OCI-LY3 (cell line): ENCODE measurements at regions not wholly inside any gene's neighbourhood (a gene's known extent, or its start where the extent isn't known, plus 50 kb on each side); places are given as distances from the start of the nearest gene placed in this dataset.

ENCODE experiments used
- H2AFZ ChIP-seq: fragments of 200-600, 300-600 bp; shearing (Covaris generic); 2 replicates; pipeline ENCODE4 v1.6.0; 2014; ENCODE audit warnings: antibody characterized with exemption, low read depth, low read length
- H3K27ac ChIP-seq: fragments of 200-600, 300-600 bp; sonication (generic); 2 replicates; pipeline ENCODE4 v1.5.1; 2014; ENCODE audit warnings: mild to moderate bottlenecking, low read length, moderate library complexity, mixed read lengths
- H3K27me3 ChIP-seq: fragments of 200-600, 300-600 bp; sonication (generic); 2 replicates; pipeline ENCODE4 v1.6.1; 2014; ENCODE audit warnings: low read depth, low read length, mixed read lengths
- H3K36me3 ChIP-seq: fragments of 200-600, 300-600 bp; sonication (generic); replicated peaks from 2 replicates; pipeline ENCODE3; 2014; ENCODE audit warnings: low read depth, low read length, mixed read lengths
- H3K4me1 ChIP-seq: fragments of 300-600, 200-600 bp; sonication (generic); 2 replicates; pipeline ENCODE4 v1.6.1; 2014; ENCODE audit warnings: low read length, mixed read lengths
- H3K4me2 ChIP-seq: fragments of 200-600, 300-600 bp; sonication (generic); 2 replicates; pipeline ENCODE4 v1.6.1; 2014; ENCODE audit warnings: low read length, mixed read lengths
- H3K4me3 ChIP-seq: fragments of 300-600, 200-600 bp; sonication (generic); 2 replicates; pipeline ENCODE4 v1.5.1; 2014; ENCODE audit warnings: antibody characterized with exemption, mild to moderate bottlenecking, low read length, moderate library complexity
- H3K79me2 ChIP-seq: fragments of 300-600, 200-600 bp; shearing (Covaris generic); 2 replicates; pipeline ENCODE4 v1.6.1; 2014; ENCODE audit warnings: mild to moderate bottlenecking, low read length, mixed read lengths
- H3K9ac ChIP-seq: fragments of 300-600, 200-600 bp; shearing (Covaris generic); 2 replicates; pipeline ENCODE4 v1.6.0; 2014; ENCODE audit warnings: mild to moderate bottlenecking, low read length, moderate library complexity
- H3K9me3 ChIP-seq: fragments of 200-600, 300-600 bp; shearing (Covaris generic); 2 replicates; pipeline ENCODE4 v1.6.1; 2014; ENCODE audit warnings: low read length, mixed read lengths; ENCODE audit not compliant: insufficient read depth
- H4K20me1 ChIP-seq: fragments of 200-600, 300-600 bp; sonication (generic); 2 replicates; pipeline ENCODE4 v1.6.1; 2016; ENCODE audit warnings: low read length, mixed read lengths; ENCODE audit not compliant: insufficient read depth
- CTCF ChIP-seq: fragments of 200-600, 300-600 bp; sonication (generic); IDR thresholded peaks from 2 replicates; pipeline ENCODE4 v1.5.1; 2014; ENCODE audit warnings: antibody characterized with exemption, low read length, low read depth
- EZH2phosphoT487 ChIP-seq: fragments of 200-600 bp; shearing (Covaris generic); IDR thresholded peaks from 2 replicates; pipeline ENCODE4 v1.6.1; 2018; ENCODE audit warnings: antibody characterized with exemption, mixed run types, low read depth

- Histone ChIP-seq H3K27ac (no peak overlapping the region), H3K9ac (no peak overlapping the region), H3K9me3 (no peaks in the 10 kb centered on the region), H3K79me2 (no peaks in the 10 kb centered on the region), H2AFZ (no peak overlapping the region), H4K20me1 (no peaks in the 10 kb centered on the region), H3K36me3 (no peaks in the 10 kb centered on the region), H3K4me1 (no peaks in the 10 kb centered on the region), H3K4me3 (no peak overlapping the region), H3K4me2 (no peak overlapping the region), H3K27me3 (no peaks in the 10 kb centered on the region)
- TF ChIP-seq CTCF = no peak
- no peak for TF ChIP-seq EZH2phosphoT487
Observed at GRCh38 chr22:48779211-48779643, 1048.4 kb downstream of the BRD1 start.

- Histone ChIP-seq H4K20me1 (no peaks in the 10 kb centered on the region), H3K9ac (no peak overlapping the region)
- TF ChIP-seq CTCF = no peak
- TF ChIP-seq EZH2phosphoT487 = no peak
Observed at GRCh38 chr22:48778308-48779195, 1049.1 kb downstream of the BRD1 start.

GRCh38 chr22:48772286-48772907 lies 1055.3 kb downstream of the BRD1 start:
- Histone ChIP-seq H3K4me2 (no peak overlapping the region), H3K9me3 (no peaks in the 10 kb centered on the region), H3K9ac (no peak overlapping the region), H3K36me3 (no peaks in the 10 kb centered on the region), H3K27me3 (no peaks in the 10 kb centered on the region), H3K4me3 (no peak overlapping the region), H3K27ac (no peak overlapping the region), H3K4me1 (no peaks in the 10 kb centered on the region), H4K20me1 (no peaks in the 10 kb centered on the region), H3K79me2 (no peaks in the 10 kb centered on the region), H2AFZ (no peak overlapping the region)
- TF ChIP-seq CTCF = no peak
- no peak for TF ChIP-seq EZH2phosphoT487

More at GRCh38 chr22:48778308-48779195, 1049.1 kb downstream of the BRD1 start:
- Histone ChIP-seq H2AFZ (no peak overlapping the region), H3K27ac (no peak overlapping the region), H3K4me2 (no peak overlapping the region), H3K79me2 (no peaks in the 10 kb centered on the region), H3K9me3 (no peaks in the 10 kb centered on the region), H3K4me1 (no peaks in the 10 kb centered on the region), H3K36me3 (no peaks in the 10 kb centered on the region), H3K27me3 (no peaks in the 10 kb centered on the region), H3K4me3 (no peak overlapping the region)

GRCh38 chr22:48765595-48765994 lies 1062.1 kb downstream of the BRD1 start:
- Histone ChIP-seq H3K9me3 (no peaks in the 10 kb centered on the region), H3K4me3 (no peak overlapping the region), H3K79me2 (no peaks in the 10 kb centered on the region), H3K36me3 (no peaks in the 10 kb centered on the region), H4K20me1 (no peaks in the 10 kb centered on the region), H3K9ac (no peak overlapping the region), H2AFZ (no peak overlapping the region), H3K4me1 (no peaks in the 10 kb centered on the region), H3K27ac (no peak overlapping the region), H3K27me3 (no peaks in the 10 kb centered on the region), H3K4me2 (no peak overlapping the region)
- TF ChIP-seq CTCF = no peak
- TF ChIP-seq EZH2phosphoT487 = no peak
